GM18508 (cell line): ENCODE measurements at regions not wholly inside any gene's neighbourhood (a gene's known extent, or its start where the extent isn't known, plus 50 kb on each side); places are given as distances from the start of the nearest gene placed in this dataset.

Source experiments
- ATAC-seq: cut with Tn5 transposase; IDR thresholded peaks from one replicate; pipeline ENCODE4 v1.9.1; 2021; ENCODE audit warnings: moderate number of reproducible peaks; ENCODE audit not compliant: insufficient read depth, unreplicated experiment

DNA sequence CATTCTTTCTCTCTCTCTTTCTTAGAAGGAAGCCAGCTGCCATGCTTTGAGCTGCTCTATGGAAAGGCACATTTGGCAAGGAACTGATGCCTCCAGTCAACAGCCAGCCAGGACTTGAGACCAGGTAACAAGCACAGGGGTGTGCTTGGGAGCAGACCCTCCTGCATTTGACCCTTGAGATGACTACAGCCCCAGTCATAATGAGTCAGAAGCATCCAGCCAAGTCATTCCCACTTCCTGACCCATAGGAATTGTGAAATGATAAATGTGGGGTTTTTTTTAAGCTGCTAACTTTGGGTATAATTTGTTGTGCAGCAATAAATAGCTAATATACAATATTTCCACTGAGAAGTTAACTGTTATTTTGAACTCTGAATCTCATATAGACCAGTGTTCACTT lies 446.9 kb downstream of the GRXCR1 start:
- ATAC-seq = no peak

DNA sequence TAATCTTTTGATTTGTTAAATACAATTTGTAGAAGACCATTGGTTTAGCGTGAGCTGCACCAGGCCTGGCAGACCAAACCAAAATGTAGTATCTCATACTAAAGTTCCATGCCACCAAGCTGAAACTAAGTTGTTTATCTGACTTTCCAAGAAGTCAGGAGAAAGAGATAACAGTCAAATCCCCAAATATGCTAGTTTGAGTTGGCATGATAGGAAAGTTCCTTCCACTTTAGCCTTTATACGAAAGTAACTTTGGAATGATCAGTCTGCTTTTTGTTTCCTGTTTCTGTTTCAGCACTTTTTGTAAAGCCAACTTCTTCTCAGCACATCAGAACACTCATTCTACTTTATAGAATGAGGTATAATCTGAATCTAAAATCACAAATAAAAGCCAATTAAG lies 449.2 kb downstream of the GRXCR1 start:
- no peak for ATAC-seq

DNA sequence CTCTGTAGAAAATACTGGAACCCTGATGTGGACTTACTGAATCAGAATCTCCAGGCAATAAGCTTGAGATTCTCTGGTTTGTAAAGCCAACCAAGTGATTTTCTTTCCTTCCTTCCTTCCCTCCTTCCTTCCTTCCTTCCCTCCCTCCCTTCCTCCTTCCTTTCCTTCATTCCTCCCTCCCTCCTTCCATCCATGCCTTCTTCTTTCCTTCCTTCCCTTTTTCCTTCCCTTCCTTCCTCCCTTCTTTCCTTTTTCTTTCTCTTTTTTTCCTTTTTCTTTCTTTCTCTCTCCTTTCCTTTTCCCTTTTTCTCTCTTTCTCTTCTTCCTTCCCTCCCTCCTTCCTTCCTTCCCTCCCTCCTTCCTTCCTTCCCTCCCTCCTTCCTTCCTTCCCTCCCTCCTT lies 450.8 kb downstream of the GRXCR1 start:
- no peak for ATAC-seq

DNA sequence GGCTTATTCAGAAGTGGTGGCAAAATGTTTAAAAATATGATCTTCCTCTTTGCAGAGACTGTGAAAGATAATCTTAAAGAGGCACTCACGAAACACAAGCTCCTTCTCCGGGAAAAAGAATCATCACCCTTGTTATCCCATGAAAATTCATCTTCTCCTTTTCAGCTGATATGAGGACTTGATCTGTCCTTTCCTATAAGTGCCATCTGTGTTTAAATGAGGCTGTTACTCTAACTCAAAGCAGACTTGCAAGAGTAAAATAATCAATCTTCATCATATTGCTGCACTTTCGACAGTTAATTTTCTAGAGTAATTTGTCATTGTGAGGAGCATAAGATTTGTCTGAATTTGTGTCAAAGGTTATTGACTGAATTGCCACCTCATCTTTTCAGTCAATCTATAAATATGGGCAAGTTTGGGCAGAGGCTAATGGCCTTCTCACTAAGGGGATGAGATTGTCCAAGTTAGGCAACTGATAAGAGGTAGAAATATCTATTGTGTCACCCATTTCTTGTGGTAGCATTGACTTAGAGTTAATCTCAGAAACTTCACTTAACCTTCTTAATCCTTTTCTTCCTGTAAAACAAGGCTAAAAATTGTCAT lies 452.9 kb downstream of the GRXCR1 start:
- no peak for ATAC-seq

DNA sequence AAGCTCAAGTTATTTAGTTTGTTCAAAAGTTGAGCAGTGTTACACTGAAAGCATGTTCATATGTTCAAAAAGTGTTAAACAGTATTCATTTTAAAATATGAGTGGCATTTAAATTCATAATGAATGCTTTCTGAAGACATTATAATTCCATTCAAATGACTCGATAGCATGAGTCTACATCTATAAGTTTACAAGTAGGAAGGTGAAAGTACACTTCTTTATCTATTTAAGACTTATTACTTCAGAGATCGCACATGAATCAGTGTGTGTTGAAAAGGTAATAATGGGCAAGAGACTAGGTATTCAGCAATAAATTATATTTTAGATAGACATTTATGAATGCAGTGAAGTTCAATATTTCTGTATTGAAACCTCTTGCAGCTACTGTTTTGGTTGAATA lies 456.1 kb downstream of the GRXCR1 start:
- ATAC-seq = no peak

DNA sequence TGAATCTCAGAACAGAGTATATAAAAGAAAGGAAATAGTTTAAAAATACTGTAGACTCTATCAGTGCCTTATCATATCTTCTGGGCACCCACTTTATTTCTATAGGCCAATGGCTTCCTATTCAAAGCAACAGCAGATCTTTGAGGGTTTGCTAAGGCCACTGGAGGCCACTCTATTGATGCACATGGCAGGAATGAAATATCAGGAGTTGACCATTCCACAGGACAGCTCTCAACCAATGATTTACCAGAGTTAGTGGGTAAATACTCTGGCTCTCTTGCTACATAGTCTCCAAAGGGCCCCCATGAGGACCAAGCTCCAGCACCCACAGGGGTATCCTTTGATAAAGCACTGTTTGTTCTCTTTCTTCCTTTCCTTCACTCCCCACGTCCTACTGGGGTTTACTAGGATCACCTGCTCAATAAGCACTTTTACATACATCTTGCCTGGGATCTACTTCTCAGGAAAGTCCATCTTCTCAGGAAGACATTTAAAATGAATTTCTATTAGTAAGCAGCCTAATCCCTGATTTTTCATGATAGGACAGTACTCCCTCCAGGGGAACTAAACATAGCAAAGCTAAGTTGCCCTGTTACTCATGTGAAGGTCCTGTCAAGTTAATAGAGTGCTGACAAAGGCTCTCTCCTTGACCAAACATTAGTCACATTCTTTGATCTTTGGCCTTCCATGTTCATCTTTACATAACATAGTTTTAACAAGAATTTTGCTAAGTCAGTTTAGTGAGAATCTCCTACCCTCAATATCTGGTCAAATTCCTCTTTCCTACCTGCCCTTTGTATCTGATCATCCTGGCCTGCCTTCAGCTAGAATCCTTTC lies 459.7 kb downstream of the GRXCR1 start:
- no peak for ATAC-seq

DNA sequence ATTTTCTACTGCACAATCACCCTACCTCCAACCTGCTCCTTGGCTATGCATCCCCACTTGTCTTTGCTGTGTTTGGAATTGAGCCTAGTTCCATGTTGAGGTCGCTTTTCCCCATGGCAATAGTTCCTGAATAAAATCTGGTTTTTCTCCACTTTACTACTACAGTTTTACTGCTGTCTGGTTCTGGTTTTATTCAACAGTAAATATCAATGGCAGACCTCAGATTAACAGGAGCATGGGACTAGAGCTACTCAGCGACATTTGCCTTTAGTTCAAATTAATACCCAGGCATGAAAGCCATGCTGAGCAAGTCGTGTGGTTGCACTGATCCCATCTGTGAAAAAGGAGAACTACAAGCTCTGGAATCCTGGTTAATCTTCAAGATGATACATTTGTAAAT lies 460.3 kb downstream of the GRXCR1 start:
- no peak for ATAC-seq

DNA sequence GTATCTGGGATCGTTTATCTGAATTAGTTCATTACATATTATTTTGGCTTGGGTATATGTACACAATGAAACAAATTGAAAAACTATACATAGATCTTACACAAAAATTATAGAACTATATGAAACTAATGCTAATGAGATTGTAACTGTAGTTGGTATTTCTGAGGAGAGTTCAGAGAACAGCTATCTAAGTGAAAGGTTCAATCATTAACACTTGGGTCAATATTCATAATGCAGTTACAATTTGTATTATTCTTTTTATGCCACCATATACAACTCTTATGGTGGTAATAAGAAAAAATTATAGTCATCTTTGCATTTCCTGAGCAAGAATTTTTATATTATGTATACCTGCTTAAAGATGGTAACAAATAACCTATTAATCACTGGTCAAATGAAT lies 461.0 kb downstream of the GRXCR1 start:
- no peak for ATAC-seq

DNA sequence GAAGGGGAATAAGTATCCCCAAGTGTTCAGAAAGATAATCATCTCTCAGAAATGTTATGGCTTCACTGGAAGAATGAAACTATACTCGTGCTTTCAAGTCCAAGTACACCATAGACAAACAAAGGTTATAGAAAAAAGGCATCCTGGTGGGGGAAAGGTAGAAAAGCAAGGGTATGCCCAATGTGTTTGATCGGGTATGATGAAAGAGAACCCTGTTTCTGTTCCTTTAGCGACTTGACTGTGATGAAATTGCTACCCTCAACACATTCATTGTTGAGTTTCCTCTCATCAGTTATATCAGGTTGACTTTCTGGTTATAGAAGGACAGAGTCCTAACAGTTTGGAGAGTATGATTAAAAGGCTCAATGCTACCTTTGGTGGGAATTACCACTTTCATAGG lies 464.3 kb downstream of the GRXCR1 start:
- ATAC-seq = no peak

DNA sequence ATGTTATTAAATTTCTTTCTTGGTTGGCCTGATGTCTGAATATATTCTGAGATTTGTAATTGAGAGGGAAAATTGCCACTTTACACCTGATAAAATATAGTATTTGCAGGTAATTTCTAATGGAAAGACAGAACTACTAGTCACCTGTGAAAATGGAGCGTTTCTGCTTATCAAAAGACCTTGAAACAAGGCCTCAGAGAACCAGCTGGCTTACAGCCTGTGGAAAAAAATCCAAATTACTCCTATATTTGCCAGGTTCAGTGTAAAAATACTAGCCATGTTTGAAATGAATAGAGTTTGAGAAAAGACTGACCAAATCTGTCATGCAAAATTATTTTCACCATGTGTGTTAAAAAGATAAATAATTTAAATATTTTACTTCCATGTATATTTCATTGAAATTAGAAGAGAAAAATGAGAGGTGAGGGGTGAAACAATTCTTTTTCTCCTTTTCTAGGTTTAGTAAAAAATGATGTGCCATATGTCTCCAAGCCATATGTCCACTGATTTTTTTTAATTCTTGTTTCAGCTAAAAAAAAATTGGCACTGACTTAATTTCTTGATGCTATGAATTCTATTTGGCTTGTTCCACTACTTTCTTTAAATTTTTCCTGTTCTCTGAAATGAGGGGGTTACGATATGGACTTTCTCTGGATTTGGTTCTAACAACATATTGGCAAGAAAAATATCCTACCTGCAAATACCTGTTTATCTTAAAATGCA lies 464.9 kb downstream of the GRXCR1 start:
- no peak for ATAC-seq

DNA sequence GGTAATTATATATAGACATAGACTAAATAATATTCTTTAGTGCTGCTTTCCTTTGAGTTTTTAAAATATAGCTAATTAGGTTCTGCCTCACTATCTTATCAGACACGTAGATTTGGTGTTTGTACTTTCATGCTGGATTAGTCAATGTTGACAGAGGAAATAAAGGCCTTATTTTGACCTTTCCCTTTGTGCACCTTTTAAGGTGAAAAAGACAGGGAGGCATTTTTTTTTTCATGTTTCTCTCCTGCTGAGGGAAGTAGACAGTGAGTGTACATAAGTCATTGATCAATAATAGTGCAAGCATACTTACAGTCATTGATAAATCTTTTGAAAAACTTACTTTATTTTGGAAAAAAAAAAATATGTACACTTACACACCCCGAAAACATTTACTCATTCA lies 467.8 kb downstream of the GRXCR1 start:
- no peak for ATAC-seq

DNA sequence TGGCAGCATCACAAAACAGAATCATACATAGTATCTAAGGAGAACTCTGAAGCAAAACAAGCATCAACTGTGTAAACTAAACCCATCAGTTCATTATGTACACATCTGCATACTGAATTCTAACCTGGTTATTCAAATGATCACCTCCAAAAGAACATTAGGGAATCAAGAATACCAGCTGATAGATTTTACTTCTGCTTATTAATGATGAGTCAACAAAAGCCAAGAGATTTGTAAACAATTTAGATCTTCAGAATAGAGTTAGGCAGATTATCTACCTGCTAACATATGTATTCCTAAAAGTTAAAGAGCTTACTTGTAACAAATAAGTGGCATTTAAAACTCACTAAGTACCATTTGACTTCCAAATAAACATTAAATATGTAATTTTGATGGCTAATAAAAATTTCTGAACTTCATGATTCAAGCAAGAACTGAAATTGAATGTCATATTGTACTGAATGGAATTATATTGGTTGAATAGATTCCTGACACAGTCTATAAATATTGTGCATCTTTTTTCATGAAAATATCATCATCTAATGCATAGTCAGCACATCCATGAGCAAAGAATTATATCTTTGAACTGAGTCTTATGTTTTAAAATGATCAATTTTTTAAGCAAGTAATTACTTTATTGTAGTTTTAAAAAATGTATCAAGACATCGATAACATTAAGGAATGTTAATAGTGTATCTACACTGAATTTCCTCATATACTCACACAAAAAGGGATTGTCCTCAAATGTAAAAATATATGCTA lies 470.5 kb downstream of the GRXCR1 start:
- ATAC-seq = no peak

DNA sequence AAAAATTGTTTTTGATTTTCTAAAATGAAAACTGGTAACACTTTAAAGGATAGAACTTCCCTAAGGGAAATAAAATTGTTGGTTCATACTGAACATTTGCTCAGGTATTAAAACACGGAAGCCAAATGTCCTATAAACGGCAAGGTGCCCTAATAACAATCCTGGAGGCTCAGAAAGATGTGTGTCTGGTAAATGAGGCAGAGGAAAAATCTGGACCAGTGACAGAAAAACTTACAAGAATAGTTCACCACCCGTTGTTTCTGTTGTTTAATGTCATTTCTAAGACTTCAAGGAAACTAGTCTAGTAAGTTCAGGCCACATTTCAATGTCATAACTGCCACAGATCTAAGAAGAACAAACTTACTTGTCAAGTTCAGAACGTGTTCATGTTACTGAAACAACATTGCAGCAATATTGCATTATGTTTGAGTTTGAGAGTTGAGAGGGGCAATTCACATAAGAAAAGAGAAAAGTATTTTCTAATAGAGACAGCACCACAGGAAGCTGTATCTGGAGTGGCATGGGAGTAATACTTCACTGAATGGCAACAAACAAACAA lies 476.6 kb downstream of the GRXCR1 start:
- ATAC-seq = no peak

DNA sequence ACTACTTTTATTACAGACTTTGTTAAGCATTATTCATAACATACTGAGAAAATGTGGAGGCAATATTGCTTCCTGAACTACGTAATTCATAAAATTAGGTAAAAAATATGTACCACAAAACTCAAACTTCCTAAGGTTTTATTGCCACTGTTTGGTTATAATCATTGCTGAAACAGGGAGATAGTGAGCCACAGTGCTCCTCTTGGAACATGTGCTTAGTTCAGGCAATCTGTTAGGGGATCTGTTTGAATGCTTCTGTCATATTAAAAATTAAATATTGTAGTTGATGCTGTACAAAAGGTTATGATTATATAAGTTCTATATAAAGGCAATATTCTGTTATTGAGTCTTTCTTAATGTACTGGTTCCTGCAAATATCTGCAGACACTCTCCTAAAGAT lies 480.7 kb downstream of the GRXCR1 start:
- ATAC-seq = no peak

DNA sequence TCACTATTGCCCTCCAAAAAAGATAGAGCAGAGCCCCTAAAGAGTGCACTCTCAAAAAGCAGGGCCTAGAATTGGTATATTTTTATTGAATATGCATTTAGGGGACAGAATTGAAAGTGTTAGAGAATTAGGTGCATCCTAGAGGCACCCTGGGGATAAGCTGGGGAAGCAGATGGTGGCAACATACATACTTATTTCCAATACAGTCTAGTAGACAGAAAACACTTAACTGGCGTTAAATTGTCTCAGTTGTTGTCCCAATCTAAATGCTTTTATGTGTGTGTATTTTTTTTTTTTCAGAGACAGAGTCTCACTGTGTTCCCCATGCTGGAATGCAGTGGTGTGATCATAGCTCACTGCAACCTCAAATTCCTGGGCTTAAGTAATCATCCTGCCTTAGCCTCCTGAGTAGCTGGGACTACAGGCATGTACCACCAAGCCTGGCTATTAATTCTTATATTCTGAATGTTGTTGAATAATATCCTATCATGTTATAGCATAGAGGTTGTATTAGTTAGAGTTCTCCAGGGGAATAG lies 481.8 kb downstream of the GRXCR1 start:
- ATAC-seq = no peak

DNA sequence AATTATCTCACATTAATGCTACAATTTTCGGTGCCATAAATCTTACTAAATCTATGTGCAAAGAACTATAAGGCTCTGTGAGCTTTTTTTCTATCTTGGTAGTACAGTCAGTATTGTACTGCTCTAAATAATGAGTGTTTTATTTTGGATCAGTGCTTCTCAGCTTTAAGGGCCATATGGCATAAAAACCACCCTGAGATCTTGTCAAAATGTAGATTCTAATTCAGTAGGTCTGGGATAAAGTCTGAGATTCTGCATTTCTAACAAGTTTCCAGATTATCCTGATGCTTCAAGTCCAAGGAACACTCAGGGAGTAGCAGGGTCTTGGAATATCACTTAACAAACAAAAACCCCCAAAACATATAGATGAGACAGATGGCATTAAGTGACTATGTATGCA lies 486.5 kb downstream of the GRXCR1 start:
- ATAC-seq = no peak

DNA sequence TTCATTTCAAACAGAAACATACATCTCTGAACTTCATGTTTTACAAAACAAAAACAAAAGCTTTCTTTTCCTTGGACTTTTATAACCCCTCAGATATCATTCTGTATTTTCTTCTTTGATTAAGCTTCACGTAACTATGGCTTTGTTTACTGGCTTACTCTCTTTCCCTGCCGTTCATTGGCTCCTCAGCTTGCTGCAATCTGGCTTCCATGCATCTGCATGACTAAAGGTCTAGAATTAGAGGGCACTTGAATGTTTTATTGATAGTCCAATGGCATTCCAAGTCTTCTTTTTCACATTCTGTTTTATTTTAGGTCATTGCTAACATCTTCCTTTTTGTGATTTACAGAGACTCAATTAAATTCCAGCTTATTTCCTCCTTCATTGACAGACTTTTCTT lies 487.6 kb downstream of the GRXCR1 start:
- no peak for ATAC-seq

DNA sequence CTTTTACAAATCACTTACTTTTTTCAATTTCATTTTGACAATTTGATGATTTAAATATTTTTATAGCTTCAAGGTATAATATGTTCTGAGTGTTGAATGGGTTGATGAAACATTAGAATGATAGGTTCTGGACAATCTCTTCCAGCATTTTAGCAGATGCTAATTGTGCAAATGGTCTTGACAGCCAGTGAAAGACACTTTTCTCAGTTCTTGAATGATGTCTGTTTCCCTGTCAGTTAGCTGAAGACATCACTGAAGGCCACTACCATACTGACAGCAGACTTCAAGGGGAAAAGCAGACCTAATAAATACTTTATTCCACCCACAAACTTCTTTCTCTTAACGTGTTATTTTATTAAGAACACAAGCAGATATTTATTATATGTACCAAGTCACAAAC lies 498.6 kb downstream of the GRXCR1 start:
- ATAC-seq = no peak

DNA sequence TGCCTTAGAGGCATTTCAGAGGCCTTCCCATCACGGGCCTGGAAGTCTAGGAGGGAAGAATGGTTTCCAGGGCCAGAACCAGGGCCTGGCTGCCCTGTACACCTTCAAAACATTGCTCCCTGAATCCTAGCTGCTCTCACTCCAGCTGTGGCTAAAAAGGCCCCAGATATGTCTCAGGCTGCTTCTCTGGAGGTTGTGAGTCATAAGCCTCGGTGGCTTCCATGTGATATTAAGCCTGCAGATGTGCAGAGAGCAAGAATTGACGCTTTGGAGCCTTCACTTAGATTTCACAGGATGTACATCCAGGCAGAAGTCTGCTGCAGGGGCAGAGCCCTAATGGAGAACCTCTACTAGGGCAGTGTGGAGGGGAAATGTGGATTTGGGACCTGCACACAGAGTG lies 502.5 kb downstream of the GRXCR1 start:
- no peak for ATAC-seq

DNA sequence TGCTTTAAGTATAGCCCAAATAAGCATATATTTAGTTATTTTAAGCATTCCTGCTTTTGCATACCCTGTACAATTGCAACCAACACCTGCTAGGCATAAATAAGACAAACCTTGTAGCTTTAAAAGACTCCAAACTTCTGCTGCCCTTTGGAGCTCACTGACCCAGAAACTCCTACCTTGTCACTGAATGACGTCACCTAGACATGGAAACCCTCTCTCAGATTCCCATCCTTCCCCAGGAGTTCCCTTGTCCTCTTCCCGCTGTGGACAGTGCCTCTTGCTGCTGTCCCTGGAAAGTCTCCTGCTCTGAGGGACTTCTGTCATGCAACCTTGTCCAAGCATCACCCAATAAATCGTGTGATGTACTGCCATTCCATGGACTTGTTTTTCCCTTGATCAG lies 507.2 kb downstream of the GRXCR1 start:
- ATAC-seq = no peak
